ENCODE measurements at regions not wholly inside any gene's neighbourhood (a gene's known extent, or its start where the extent isn't known, plus 50 kb on each side); places are given as distances from the start of the nearest gene placed in this dataset.

- no peaks in the 10 kb centered on the region for H3K4me1 ChIP-seq (ENCODE audit: insufficient read depth, low read length)
- H3K27ac ChIP-seq (ENCODE audit: low read depth, low read length) = no peak overlapping the region
- no peaks in the 10 kb centered on the region for H3K27me3 ChIP-seq (ENCODE audit: insufficient read depth, low read length, poor library complexity, severe bottlenecking)
- H3K4me3 ChIP-seq (ENCODE audit: low read length) = no peak overlapping the region
- ChIA-PET CTCF (no interaction called here), POLR2A (no interaction called here)
- Mint-ChIP-seq H3K27me3 (peaks cover 3 to 7% of the 10 kb centered on the region in 2 donors), H3K9me3 (peaks cover 0 to 6% (median 3%) of the 10 kb centered on the region in 5 donors), H3K27ac (no peak overlapping the region), H3K4me3 (no peak overlapping the region), H3K4me1 (peaks cover 4 to 5% (median 4%) of the 10 kb centered on the region in 3 donors), H3K36me3 (peaks cover 0 to 2% (median 0%) of the 10 kb centered on the region in 3 donors)
- no peaks in the 10 kb centered on the region for H3K36me3 ChIP-seq (ENCODE audit: insufficient read depth, low read length)
- H3K9me3 ChIP-seq (ENCODE audit: low read length) = no peaks in the 10 kb centered on the region
- no peak for DNase-seq
Observed at GRCh38 chr7:17441557-17441956, 143.1 kb downstream of the AHR start.

DNA sequence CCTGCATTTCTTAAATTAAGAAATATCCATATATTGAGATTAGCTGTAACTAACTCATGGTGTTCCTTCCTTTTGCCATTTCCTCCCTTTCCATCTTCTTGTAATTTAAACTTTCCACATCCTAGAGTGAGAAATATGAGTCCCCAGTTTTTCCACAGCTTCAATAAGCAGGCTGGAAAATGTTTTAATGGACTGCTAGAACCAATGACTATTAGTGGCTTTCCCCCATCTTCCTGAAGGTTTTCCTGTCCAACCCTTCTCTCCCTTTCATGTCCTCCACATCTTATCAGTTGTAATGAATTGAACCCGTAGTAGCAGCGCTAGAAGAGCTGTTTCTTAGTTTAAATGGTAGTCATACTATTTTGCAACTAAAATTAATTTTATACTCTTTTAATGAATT, 145.7 kb downstream of the AHR start:
- ChIA-PET POLR2A (no interaction called here), CTCF (interaction anchor here (1.3 kb wide), 1 partner anchor 17 kb away, joined by 3 read pairs; no protein-coding TSS in a partner anchor)
- Mint-ChIP-seq H3K27me3 (peaks cover 3 to 19% of the 10 kb centered on the region in 2 donors), H3K36me3 (peaks cover 0 to 8% (median 2%) of the 10 kb centered on the region in 3 donors), H3K9me3 (peaks cover 8 to 23% (median 12%) of the 10 kb centered on the region in 5 donors), H3K4me3 (no peak overlapping the region), H3K27ac (no peak overlapping the region), H3K4me1 (peaks cover 4 to 5% (median 4%) of the 10 kb centered on the region in 3 donors)
- Histone ChIP-seq H3K36me3 (ENCODE audit: insufficient read depth, low read length) (no peaks in the 10 kb centered on the region), H3K4me1 (ENCODE audit: insufficient read depth, low read length) (no peaks in the 10 kb centered on the region), H3K27ac (ENCODE audit: low read depth, low read length) (no peak overlapping the region), H3K4me3 (ENCODE audit: low read length) (no peak overlapping the region), H3K9me3 (ENCODE audit: low read length) (no peaks in the 10 kb centered on the region), H3K27me3 (ENCODE audit: insufficient read depth, low read length, poor library complexity, severe bottlenecking) (no peaks in the 10 kb centered on the region)
- no peak for DNase-seq

- Histone ChIP-seq H3K9me3 (ENCODE audit: low read length) (no peaks in the 10 kb centered on the region), H3K4me1 (ENCODE audit: insufficient read depth, low read length) (no peaks in the 10 kb centered on the region), H3K4me3 (ENCODE audit: low read length) (no peak overlapping the region), H3K27ac (ENCODE audit: low read depth, low read length) (no peak overlapping the region), H3K36me3 (ENCODE audit: insufficient read depth, low read length) (no peaks in the 10 kb centered on the region), H3K27me3 (ENCODE audit: insufficient read depth, low read length, poor library complexity, severe bottlenecking) (no peaks in the 10 kb centered on the region)
- Mint-ChIP-seq H3K36me3 (peaks cover 0 to 8% (median 2%) of the 10 kb centered on the region in 3 donors), H3K9me3 (peaks cover 8 to 23% (median 12%) of the 10 kb centered on the region in 5 donors), H3K27me3 (peaks cover 3 to 19% of the 10 kb centered on the region in 2 donors), H3K4me3 (no peak overlapping the region), H3K4me1 (peaks cover 4 to 5% (median 4%) of the 10 kb centered on the region in 3 donors), H3K27ac (no peak overlapping the region)
- no peak for DNase-seq
- CTCF ChIA-PET = no interaction called here
- POLR2A ChIA-PET = no interaction called here
Observed at GRCh38 chr7:17444673-17445072, 146.2 kb downstream of the AHR start.

- H3K27ac Mint-ChIP-seq = no peak overlapping the region
- H3K4me1 Mint-ChIP-seq = peaks cover 1% of the 10 kb centered on the region in 3 donors
- no peak overlapping the region for H3K27ac ChIP-seq (ENCODE audit: low read depth, low read length)
- H3K27me3 ChIP-seq (ENCODE audit: insufficient read depth, low read length, poor library complexity, severe bottlenecking) = no peaks in the 10 kb centered on the region
- H3K4me1 ChIP-seq (ENCODE audit: insufficient read depth, low read length) = no peaks in the 10 kb centered on the region
- H3K36me3 ChIP-seq (ENCODE audit: insufficient read depth, low read length) = no peaks in the 10 kb centered on the region
- H3K9me3 Mint-ChIP-seq = peaks cover 8 to 21% (median 11%) of the 10 kb centered on the region in 5 donors
- no peak overlapping the region for H3K4me3 Mint-ChIP-seq
- no peak overlapping the region for H3K4me3 ChIP-seq (ENCODE audit: low read length)
- ChIA-PET POLR2A (no interaction called here), CTCF (no interaction called here)
- H3K9me3 ChIP-seq (ENCODE audit: low read length) = no peaks in the 10 kb centered on the region
- no peak for DNase-seq
- H3K36me3 Mint-ChIP-seq = peaks cover 0 to 8% (median 0%) of the 10 kb centered on the region in 3 donors
- H3K27me3 Mint-ChIP-seq = peaks cover 0 to 24% of the 10 kb centered on the region in 2 donors
Observed at GRCh38 chr7:17446340-17446739, 147.9 kb downstream of the AHR start.

DNA sequence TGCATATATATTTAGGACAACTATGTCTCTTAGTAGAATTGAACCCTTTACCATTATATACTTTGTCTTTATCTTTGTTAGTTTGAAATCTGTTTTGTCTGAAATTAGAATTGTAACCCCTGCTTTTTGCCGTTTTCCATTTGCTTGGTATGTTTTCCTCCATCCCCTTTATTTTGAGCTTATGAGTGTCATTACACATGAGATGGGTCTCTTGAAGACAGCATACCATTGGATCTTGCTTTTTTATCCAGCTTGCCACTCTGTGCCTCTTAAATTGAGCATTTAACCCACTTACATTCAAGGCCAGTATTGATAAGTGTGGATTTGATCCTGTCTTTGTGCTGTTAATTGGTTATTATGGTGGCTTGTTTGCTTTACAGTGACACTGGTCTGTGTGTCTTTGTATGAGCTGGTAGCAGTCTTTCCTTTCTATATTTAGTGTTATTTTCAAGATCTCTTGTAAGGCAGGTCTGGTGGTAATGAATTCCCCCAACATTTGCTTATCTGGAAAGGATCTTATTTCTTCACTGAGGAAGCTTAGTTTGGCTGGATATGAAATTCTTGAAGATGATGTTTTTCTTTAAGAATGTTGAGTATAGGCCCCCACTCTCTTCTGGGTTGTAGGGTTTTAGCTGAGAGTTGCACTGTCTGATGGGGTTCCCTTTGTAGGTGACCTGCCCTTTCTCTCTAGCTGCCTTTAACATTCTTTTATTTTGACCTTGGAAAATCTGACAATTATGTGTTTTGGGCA, 149.5 kb downstream of the AHR start:
- Mint-ChIP-seq H3K4me3 (no peak overlapping the region), H3K9me3 (peaks cover 8 to 21% (median 9%) of the 10 kb centered on the region in 5 donors), H3K27ac (no peak overlapping the region), H3K36me3 (peaks cover 0 to 8% (median 0%) of the 10 kb centered on the region in 3 donors), H3K27me3 (peaks cover 0 to 24% of the 10 kb centered on the region in 2 donors), H3K4me1 (no peaks in the 10 kb centered on the region)
- no peak overlapping the region for H3K27ac ChIP-seq (ENCODE audit: low read depth, low read length)
- H3K36me3 ChIP-seq (ENCODE audit: insufficient read depth, low read length) = no peaks in the 10 kb centered on the region
- H3K9me3 ChIP-seq (ENCODE audit: low read length) = no peaks in the 10 kb centered on the region
- DNase-seq = no peak
- no peaks in the 10 kb centered on the region for H3K4me1 ChIP-seq (ENCODE audit: insufficient read depth, low read length)
- H3K4me3 ChIP-seq (ENCODE audit: low read length) = no peak overlapping the region
- POLR2A ChIA-PET = no interaction called here
- CTCF ChIA-PET = no interaction called here
- no peaks in the 10 kb centered on the region for H3K27me3 ChIP-seq (ENCODE audit: insufficient read depth, low read length, poor library complexity, severe bottlenecking)

DNA sequence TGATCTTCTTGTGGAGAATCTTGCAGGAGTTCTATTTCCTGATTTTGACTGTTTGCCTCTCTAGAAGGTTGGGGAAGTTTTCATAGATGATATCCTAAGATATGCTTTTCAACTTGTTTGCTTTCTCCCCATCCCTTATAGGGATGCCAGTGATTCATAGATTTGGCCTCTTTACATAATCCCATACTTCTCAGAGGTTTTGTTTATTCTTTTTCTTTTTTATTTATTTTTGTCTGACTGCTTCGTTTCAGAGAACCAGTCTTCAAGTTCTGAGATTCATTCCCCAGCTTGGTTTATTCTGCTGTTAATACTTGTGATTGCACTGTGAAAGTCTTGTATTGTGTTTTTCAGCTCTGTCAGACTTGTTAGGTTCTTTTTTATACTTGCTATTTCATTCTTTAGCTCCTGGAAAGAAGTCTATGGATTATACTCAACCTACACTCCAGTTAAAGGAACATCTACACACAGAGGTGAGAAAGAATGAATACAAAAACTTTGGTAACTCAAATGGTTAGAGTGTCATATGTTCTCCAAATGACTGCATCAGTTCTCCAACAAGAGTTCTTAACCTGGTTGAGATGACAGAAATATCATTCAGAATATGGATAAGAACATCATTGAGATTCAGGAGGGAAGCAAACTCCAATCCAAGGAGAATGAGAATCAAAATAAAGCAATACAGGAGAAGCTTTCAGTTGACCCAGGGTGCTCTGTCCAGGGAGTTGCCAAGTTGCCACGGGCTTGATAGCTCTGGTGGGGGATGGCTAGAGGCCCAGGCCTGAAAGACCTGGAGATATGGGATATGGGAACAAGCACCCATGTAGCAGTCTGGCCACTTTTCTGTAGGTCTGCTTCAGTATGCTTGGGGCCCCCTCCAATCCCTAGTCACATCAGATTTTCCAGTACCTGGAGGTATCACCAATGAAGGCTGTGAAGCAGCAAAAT, 150.3 kb downstream of the AHR start:
- no peak overlapping the region for H3K27ac Mint-ChIP-seq
- POLR2A ChIA-PET = no interaction called here
- no peak overlapping the region for H3K27ac ChIP-seq (ENCODE audit: low read depth, low read length)
- no peaks in the 10 kb centered on the region for H3K27me3 ChIP-seq (ENCODE audit: insufficient read depth, low read length, poor library complexity, severe bottlenecking)
- no peak overlapping the region for H3K4me3 ChIP-seq (ENCODE audit: low read length)
- DNase-seq = no peak
- H3K9me3 Mint-ChIP-seq = peaks cover 8 to 21% (median 9%) of the 10 kb centered on the region in 5 donors
- peaks cover 0 to 8% (median 0%) of the 10 kb centered on the region in 3 donors for H3K36me3 Mint-ChIP-seq
- no peaks in the 10 kb centered on the region for H3K4me1 ChIP-seq (ENCODE audit: insufficient read depth, low read length)
- H3K9me3 ChIP-seq (ENCODE audit: low read length) = no peaks in the 10 kb centered on the region
- H3K4me3 Mint-ChIP-seq = no peak overlapping the region
- CTCF ChIA-PET = interaction anchor here (0.6 kb wide), 1 partner anchor 92 kb away, joined by 3 read pairs; no protein-coding TSS in a partner anchor
- no peaks in the 10 kb centered on the region for H3K36me3 ChIP-seq (ENCODE audit: insufficient read depth, low read length)
- no peaks in the 10 kb centered on the region for H3K4me1 Mint-ChIP-seq
- peaks cover 0 to 24% of the 10 kb centered on the region in 2 donors for H3K27me3 Mint-ChIP-seq

DNA sequence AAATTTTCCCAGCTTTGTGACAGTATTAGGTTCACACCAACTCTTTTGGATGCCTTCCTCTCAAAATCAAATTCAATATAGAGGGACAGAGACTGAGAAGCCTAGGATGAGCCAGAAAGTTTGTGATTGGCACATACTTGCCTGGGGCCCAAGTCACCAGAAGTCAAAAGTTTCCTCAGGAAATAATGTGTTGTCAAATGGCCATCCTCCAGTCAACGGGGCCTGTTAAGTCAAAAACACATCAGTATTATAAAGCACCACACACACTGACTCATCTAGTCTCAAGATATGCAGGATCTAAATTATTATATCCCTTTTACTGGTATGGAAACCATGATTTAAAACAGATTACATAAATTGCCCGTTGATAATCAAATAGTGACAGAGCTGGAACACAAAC, 158.1 kb downstream of the AHR start:
- H3K4me1 ChIP-seq (ENCODE audit: insufficient read depth, low read length) = no peaks in the 10 kb centered on the region
- POLR2A ChIA-PET = no interaction called here
- no peak overlapping the region for H3K27ac ChIP-seq (ENCODE audit: low read depth, low read length)
- no peaks in the 10 kb centered on the region for H3K9me3 ChIP-seq (ENCODE audit: low read length)
- no peak for DNase-seq
- H3K27ac Mint-ChIP-seq = no peak overlapping the region
- no peaks in the 10 kb centered on the region for H3K36me3 ChIP-seq (ENCODE audit: insufficient read depth, low read length)
- H3K4me1 Mint-ChIP-seq = no peaks in the 10 kb centered on the region
- H3K4me3 Mint-ChIP-seq = no peak overlapping the region
- peaks cover 0 to 2% (median 0%) of the 10 kb centered on the region in 3 donors for H3K36me3 Mint-ChIP-seq
- H3K27me3 ChIP-seq (ENCODE audit: insufficient read depth, low read length, poor library complexity, severe bottlenecking) = no peaks in the 10 kb centered on the region
- H3K4me3 ChIP-seq (ENCODE audit: low read length) = no peak overlapping the region
- H3K27me3 Mint-ChIP-seq = no peaks in the 10 kb centered on the region
- CTCF ChIA-PET = no interaction called here
- peaks cover 5 to 12% (median 9%) of the 10 kb centered on the region in 5 donors for H3K9me3 Mint-ChIP-seq

DNA sequence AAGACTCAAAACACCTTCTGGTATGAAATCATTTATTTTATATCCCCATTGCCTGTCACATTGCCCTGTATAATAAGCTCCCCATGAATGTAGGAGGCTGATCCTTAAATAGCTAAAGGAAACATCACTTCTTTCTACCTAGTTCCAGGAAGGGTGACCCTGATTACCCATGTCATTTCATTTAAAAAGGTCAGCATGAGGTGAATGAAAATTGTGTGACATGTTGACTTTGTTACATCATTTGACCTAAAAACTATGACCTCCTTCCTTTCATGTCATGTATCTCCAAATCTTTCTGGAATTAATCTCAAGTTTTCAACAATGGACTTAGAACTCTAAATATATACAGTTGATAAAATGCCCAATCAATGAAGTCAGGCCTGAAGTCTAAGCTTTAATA, 161.5 kb downstream of the AHR start:
- Mint-ChIP-seq H3K4me1 (peaks cover 5 to 14% (median 6%) of the 10 kb centered on the region in 3 donors), H3K27ac (no peak overlapping the region), H3K9me3 (peaks cover 5 to 12% (median 9%) of the 10 kb centered on the region in 5 donors), H3K36me3 (peaks cover 0 to 2% (median 0%) of the 10 kb centered on the region in 3 donors), H3K4me3 (no peak overlapping the region), H3K27me3 (no peaks in the 10 kb centered on the region)
- DNase-seq = no peak
- Histone ChIP-seq H3K4me3 (ENCODE audit: low read length) (no peak overlapping the region), H3K36me3 (ENCODE audit: insufficient read depth, low read length) (no peaks in the 10 kb centered on the region), H3K27ac (ENCODE audit: low read depth, low read length) (no peak overlapping the region), H3K9me3 (ENCODE audit: low read length) (no peaks in the 10 kb centered on the region), H3K4me1 (ENCODE audit: insufficient read depth, low read length) (no peaks in the 10 kb centered on the region), H3K27me3 (ENCODE audit: insufficient read depth, low read length, poor library complexity, severe bottlenecking) (no peaks in the 10 kb centered on the region)
- ChIA-PET POLR2A (no interaction called here), CTCF (interaction anchor here (1.4 kb wide), 1 partner anchor 9 kb away, joined by 3 read pairs; no protein-coding TSS in a partner anchor)

All from CD8-positive, alpha-beta memory T cell (primary cell).